ENCODE measurements at regions not wholly inside any gene's neighbourhood (a gene's known extent, or its start where the extent isn't known, plus 50 kb on each side); places are given as distances from the start of the nearest gene placed in this dataset.

GRCh38 chr13:111556496-111556895 lies 236.1 kb downstream of the TEX29 start:
- no peaks in the 10 kb centered on the region for H3K36me3 ChIP-seq
- DNase-seq (ENCODE audit: extremely low spot score) = no peak
- H3K27ac ChIP-seq (replicated peaks in 1 of 4) = no peak overlapping the region
- H3K27me3 ChIP-seq = peaks cover 0 to 52% (median 0%) of the 10 kb centered on the region in 4 donors
- H3K9me3 ChIP-seq = no peaks in the 10 kb centered on the region
- WGBS = 80% methylated on average over 13 of the region's 13 CpGs
- no peaks in the 10 kb centered on the region for H3K4me1 ChIP-seq
- TF ChIP-seq POLR2AphosphoS5 (IDR thresholded peaks at IDR 0.05) = no peak
- TF ChIP-seq EP300 (IDR thresholded peaks at IDR 0.05) = no peak
- no peak for TF ChIP-seq POLR2A (IDR thresholded peaks at IDR 0.05; ENCODE audit: low read depth)
- TF ChIP-seq CTCF (IDR thresholded peaks at IDR 0.05) = no peak
- intact Hi-C loops (cut with DNase I) = no loop called here
- H3K4me3 ChIP-seq = no peak overlapping the region

- Histone ChIP-seq H3K9me3 (no peaks in the 10 kb centered on the region), H3K27me3 (peaks cover 0 to 57% (median 0%) of the 10 kb centered on the region in 4 donors), H3K36me3 (no peaks in the 10 kb centered on the region), H3K4me1 (no peaks in the 10 kb centered on the region), H3K4me3 (no peak overlapping the region), H3K27ac (replicated peaks in 1 of 4) (no peak overlapping the region)
- WGBS = 87% methylated on average over 19 of the region's 19 CpGs
- no peak for DNase-seq (ENCODE audit: extremely low spot score)
- TF ChIP-seq CTCF (IDR thresholded peaks at IDR 0.05) (no peak), POLR2AphosphoS5 (IDR thresholded peaks at IDR 0.05) (no peak), POLR2A (IDR thresholded peaks at IDR 0.05; ENCODE audit: low read depth) (no peak), EP300 (IDR thresholded peaks at IDR 0.05) (no peak)
- intact Hi-C loops (cut with DNase I) = no loop called here
Observed at GRCh38 chr13:111557921-111558699, 237.7 kb downstream of the TEX29 start.

- no peak overlapping the region for H3K27ac ChIP-seq (replicated peaks in 1 of 4)
- WGBS = 88% methylated on average over 16 of the region's 16 CpGs
- no peak overlapping the region for H3K4me3 ChIP-seq
- no peaks in the 10 kb centered on the region for H3K4me1 ChIP-seq
- DNase-seq (ENCODE audit: extremely low spot score) = no peak
- peaks cover 0 to 55% (median 0%) of the 10 kb centered on the region in 4 donors for H3K27me3 ChIP-seq
- TF ChIP-seq EP300 (IDR thresholded peaks at IDR 0.05) (no peak), POLR2AphosphoS5 (IDR thresholded peaks at IDR 0.05) (no peak), CTCF (IDR thresholded peaks at IDR 0.05) (no peak), POLR2A (IDR thresholded peaks at IDR 0.05; ENCODE audit: low read depth) (no peak)
- no peaks in the 10 kb centered on the region for H3K36me3 ChIP-seq
- intact Hi-C loops (cut with DNase I) = no loop called here
- H3K9me3 ChIP-seq = no peaks in the 10 kb centered on the region
Observed at GRCh38 chr13:111558700-111559088, 238.3 kb downstream of the TEX29 start.

- intact Hi-C loops (cut with DNase I) = no loop called here
- no peaks in the 10 kb centered on the region for H3K36me3 ChIP-seq
- no peaks in the 10 kb centered on the region for H3K9me3 ChIP-seq
- no peaks in the 10 kb centered on the region for H3K4me1 ChIP-seq
- H3K4me3 ChIP-seq = no peak overlapping the region
- TF ChIP-seq EP300 (IDR thresholded peaks at IDR 0.05) (no peak), POLR2AphosphoS5 (IDR thresholded peaks at IDR 0.05) (no peak), POLR2A (IDR thresholded peaks at IDR 0.05; ENCODE audit: low read depth) (no peak), CTCF (IDR thresholded peaks at IDR 0.05) (no peak)
- 62% methylated on average over 20 of the region's 26 CpGs for WGBS
- peaks cover 0 to 46% (median 0%) of the 10 kb centered on the region in 4 donors for H3K27me3 ChIP-seq
- no peak overlapping the region for H3K27ac ChIP-seq (replicated peaks in 1 of 4)
- DNase-seq (ENCODE audit: extremely low spot score) = no peak
Observed at GRCh38 chr13:111559612-111560403, 239.4 kb downstream of the TEX29 start.

Measured in esophagus muscularis mucosa (tissue), 4 donors.